ENCODE measurements at regions not wholly inside any gene's neighbourhood (a gene's known extent, or its start where the extent isn't known, plus 50 kb on each side); places are given as distances from the start of the nearest gene placed in this dataset.

GRCh38 chr9:113657765-113658544 lies 194.4 kb downstream of the RGS3 start:
- no peak overlapping the region for H3K4me3 ChIP-seq (ENCODE audit: low read depth, low read length)
- no peak for DNase-seq (ENCODE audit: low read depth)
- TF ChIP-seq, protein P1, sequence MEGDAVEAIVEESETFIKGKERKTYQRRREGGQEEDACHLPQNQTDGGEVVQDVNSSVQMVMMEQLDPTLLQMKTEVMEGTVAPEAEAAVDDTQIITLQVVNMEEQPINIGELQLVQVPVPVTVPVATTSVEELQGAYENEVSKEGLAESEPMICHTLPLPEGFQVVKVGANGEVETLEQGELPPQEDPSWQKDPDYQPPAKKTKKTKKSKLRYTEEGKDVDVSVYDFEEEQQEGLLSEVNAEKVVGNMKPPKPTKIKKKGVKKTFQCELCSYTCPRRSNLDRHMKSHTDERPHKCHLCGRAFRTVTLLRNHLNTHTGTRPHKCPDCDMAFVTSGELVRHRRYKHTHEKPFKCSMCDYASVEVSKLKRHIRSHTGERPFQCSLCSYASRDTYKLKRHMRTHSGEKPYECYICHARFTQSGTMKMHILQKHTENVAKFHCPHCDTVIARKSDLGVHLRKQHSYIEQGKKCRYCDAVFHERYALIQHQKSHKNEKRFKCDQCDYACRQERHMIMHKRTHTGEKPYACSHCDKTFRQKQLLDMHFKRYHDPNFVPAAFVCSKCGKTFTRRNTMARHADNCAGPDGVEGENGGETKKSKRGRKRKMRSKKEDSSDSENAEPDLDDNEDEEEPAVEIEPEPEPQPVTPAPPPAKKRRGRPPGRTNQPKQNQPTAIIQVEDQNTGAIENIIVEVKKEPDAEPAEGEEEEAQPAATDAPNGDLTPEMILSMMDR (conservative IDR thresholded peaks at IDR 0.05; ENCODE audit: low read depth, low read length), result peak; percentile 97

DNA sequence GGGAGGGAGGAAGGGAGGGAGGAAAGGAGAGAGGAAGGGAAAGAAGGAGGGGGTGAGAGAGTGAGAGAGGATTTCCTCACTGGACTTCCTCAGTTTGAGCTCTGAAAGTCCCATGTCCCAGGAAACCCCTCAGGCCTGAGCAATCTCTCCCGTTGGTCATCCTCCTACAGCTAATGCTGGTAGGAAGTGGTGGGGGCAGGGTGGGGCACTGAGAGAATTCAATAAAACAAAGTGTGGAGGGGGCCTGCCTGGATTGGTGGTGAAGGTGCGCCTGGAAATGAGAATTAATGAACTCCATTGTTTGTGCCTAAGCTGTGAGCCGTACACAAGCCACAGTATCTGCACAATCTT lies 195.0 kb downstream of the RGS3 start:
- DNase-seq (ENCODE audit: low read depth), result no peak
- TF ChIP-seq, protein P1 (conservative IDR thresholded peaks at IDR 0.05; ENCODE audit: low read depth, low read length), result no peak
- no peak overlapping the region for H3K4me3 ChIP-seq (ENCODE audit: low read depth, low read length)

DNA sequence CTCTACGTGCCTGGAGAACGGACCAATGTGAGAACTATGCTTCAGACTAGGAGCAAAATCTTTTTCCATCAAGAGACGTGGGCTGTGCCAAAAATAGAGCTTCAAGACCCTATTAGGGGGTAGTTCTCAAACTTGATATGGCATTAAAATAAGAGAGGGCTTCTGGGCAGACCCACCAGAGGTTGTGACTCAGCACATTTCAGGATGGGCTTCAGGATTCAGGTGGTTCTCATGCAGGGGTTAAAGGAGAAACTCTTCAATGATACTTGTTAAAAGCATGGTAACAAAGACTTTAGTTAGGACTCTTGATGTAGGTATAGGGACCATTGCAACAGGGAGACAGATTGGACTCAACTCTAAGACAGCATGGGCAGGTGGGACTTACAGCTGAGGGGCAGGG lies 195.5 kb downstream of the RGS3 start:
- TF ChIP-seq, protein P1 (conservative IDR thresholded peaks at IDR 0.05; ENCODE audit: low read depth, low read length), result no peak
- DNase-seq (ENCODE audit: low read depth), result no peak
- H3K4me3 ChIP-seq (ENCODE audit: low read depth, low read length), result no peak overlapping the region

DNA sequence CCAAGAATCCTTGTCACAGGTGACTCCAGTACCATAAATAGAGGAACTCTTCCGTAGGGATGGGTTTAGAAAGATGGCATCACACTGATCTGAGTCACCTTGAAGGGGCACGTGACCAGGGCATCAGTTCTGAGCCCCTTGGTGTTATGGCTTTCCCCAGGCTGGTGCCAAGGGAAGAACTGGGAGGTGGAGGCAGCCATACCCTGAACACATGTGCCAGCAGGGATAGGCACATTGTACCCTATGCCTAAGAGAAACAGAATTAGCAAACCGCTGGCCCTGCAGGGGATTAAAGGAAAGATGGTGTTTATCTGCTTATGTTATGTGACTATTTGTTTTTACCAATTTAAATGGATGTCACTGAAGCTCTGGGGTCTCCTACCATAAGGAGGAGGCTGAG lies 196.2 kb downstream of the RGS3 start:
- no peak overlapping the region for H3K4me3 ChIP-seq (ENCODE audit: low read depth, low read length)
- no peak for DNase-seq (ENCODE audit: low read depth)
- TF ChIP-seq, protein P1 (conservative IDR thresholded peaks at IDR 0.05; ENCODE audit: low read depth, low read length), result no peak

- TF ChIP-seq, protein P1 (conservative IDR thresholded peaks at IDR 0.05; ENCODE audit: low read depth, low read length), result no peak
- H3K4me3 ChIP-seq (ENCODE audit: low read depth, low read length), result no peak overlapping the region
- no peak for DNase-seq (ENCODE audit: low read depth)
These were observed 196.7 kb downstream of the RGS3 start for GRCh38 chr9:113660196-113660595.

DNA sequence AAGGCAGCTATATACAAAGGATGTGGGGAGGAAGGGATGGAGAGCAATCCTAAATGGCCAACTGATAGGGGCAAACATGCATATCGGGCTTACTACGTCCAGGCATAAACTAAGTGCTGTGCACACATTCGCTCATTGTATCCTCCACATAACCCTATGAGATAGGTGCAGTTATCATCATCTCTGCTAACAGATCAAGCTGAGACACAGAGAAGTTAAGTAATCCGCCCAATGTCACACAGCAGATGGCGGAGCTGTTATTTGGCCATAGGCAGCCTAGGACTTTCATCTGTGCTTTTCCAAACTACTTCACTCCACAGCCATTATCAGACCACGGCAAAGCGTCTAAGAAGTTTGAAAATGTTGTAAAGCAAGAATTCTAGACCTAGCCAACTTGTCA lies 197.5 kb downstream of the RGS3 start:
- TF ChIP-seq, protein P1 (conservative IDR thresholded peaks at IDR 0.05; ENCODE audit: low read depth, low read length), result no peak
- no peak for DNase-seq (ENCODE audit: low read depth)
- no peak overlapping the region for H3K4me3 ChIP-seq (ENCODE audit: low read depth, low read length)

Data from epithelial cell of proximal tubule (primary cell).